ENCODE measurements at regions not wholly inside any gene's neighbourhood (a gene's known extent, or its start where the extent isn't known, plus 50 kb on each side); places are given as distances from the start of the nearest gene placed in this dataset.

DNA sequence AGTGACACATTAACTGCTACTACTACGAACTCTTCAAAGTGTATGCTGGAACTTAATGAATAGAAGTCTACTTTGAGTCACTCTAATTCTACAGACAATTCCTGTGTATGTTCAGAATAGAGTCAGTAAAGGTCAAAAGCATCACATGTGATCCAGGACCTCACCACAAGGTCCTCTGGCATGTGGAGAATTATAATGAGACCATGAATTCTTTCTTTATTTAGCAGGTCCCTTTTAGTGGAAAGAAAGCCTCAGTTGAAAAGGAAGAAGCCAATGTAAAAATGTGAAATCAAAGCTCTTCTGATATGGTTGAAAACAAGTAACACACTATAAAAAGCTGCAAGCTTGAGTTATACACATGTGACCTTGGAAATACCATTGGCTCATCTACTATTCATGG, 1612.1 kb upstream of the GOT2 start:
- 74 to 88% methylated on average over 1 of the region's 1 CpG for WGBS, 2 donors
- Histone ChIP-seq H3K27me3 (no peaks in the 10 kb centered on the region), H3K4me3 (no peak overlapping the region), H3K9me3 (no peaks in the 10 kb centered on the region), H3K27ac (no peak overlapping the region), H3K4me1 (no peaks in the 10 kb centered on the region), H3K36me3 (no peaks in the 10 kb centered on the region)
- DNase-seq (no peak), ATAC-seq (ENCODE audit: low FRiP score in 2 of 2) (no peak)
- TF ChIP-seq, protein P1, sequence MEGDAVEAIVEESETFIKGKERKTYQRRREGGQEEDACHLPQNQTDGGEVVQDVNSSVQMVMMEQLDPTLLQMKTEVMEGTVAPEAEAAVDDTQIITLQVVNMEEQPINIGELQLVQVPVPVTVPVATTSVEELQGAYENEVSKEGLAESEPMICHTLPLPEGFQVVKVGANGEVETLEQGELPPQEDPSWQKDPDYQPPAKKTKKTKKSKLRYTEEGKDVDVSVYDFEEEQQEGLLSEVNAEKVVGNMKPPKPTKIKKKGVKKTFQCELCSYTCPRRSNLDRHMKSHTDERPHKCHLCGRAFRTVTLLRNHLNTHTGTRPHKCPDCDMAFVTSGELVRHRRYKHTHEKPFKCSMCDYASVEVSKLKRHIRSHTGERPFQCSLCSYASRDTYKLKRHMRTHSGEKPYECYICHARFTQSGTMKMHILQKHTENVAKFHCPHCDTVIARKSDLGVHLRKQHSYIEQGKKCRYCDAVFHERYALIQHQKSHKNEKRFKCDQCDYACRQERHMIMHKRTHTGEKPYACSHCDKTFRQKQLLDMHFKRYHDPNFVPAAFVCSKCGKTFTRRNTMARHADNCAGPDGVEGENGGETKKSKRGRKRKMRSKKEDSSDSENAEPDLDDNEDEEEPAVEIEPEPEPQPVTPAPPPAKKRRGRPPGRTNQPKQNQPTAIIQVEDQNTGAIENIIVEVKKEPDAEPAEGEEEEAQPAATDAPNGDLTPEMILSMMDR (IDR thresholded peaks at IDR 0.05), result no peak
- no peak for TF ChIP-seq EP300 (IDR thresholded peaks at IDR 0.05)
- TF ChIP-seq POLR2A (IDR thresholded peaks at IDR 0.05), result no peak
- TF ChIP-seq POLR2AphosphoS5 (IDR thresholded peaks at IDR 0.05), result no peak

DNA sequence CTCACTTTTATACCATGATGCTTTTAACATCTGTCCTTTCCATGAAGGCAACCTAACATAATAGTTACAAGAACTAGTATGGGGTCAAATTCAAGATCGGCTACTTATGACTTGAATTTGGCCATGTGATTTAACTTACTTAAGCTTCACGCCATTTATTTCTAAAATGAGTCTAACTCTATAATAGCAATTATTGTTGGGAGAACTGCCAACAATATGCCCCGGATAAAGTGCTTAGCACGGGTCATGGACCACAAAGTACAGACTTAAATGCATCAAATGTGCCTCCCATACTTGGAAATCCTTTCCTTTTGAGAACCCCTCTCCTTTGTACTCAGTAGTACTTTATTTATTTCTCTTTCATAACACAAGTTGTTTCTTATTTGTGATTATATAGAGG, 1603.6 kb upstream of the GOT2 start:
- no peaks in the 10 kb centered on the region for H3K36me3 ChIP-seq
- WGBS, 2 donors, result 68 to 71% methylated on average over 4 of the region's 4 CpGs
- H3K9me3 ChIP-seq, result no peaks in the 10 kb centered on the region
- no peaks in the 10 kb centered on the region for H3K27me3 ChIP-seq
- DNase-seq (no peak), ATAC-seq (ENCODE audit: low FRiP score in 2 of 2) (no peak)
- H3K27ac ChIP-seq, result no peak overlapping the region
- no peaks in the 10 kb centered on the region for H3K4me1 ChIP-seq
- TF ChIP-seq, protein P1 (IDR thresholded peaks at IDR 0.05), result no peak
- TF ChIP-seq POLR2AphosphoS5 (IDR thresholded peaks at IDR 0.05) (no peak), POLR2A (IDR thresholded peaks at IDR 0.05) (no peak), EP300 (IDR thresholded peaks at IDR 0.05) (no peak)
- no peak overlapping the region for H3K4me3 ChIP-seq

DNA sequence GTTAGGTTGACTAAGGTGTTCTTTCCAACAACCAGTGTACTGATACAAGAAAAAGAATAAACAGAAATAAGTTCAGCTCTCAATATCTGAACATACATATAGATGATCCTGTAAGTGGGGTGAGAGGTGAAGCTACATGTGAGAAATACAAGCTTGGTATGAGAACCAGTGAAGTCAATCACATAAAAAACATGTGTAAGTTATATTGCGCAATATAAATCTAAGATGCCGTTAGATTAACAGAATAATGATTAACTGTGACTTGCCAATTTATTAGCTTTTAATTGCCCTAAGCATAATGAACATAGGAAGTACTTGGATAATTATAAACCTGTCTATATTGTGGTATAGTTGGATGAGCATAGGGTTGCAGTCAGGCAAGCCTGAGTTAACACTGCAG, 1597.1 kb upstream of the GOT2 start:
- Histone ChIP-seq H3K27me3 (no peaks in the 10 kb centered on the region), H3K4me3 (no peak overlapping the region), H3K27ac (no peak overlapping the region), H3K36me3 (no peaks in the 10 kb centered on the region), H3K9me3 (no peaks in the 10 kb centered on the region), H3K4me1 (no peaks in the 10 kb centered on the region)
- ATAC-seq (ENCODE audit: low FRiP score in 2 of 2) (no peak), DNase-seq (no peak)
- TF ChIP-seq, protein P1 (IDR thresholded peaks at IDR 0.05), result no peak
- TF ChIP-seq POLR2AphosphoS5 (IDR thresholded peaks at IDR 0.05) (no peak), POLR2A (IDR thresholded peaks at IDR 0.05) (no peak), EP300 (IDR thresholded peaks at IDR 0.05) (no peak)
- 38 to 59% methylated on average over 2 of the region's 2 CpGs for WGBS, 2 donors

DNA sequence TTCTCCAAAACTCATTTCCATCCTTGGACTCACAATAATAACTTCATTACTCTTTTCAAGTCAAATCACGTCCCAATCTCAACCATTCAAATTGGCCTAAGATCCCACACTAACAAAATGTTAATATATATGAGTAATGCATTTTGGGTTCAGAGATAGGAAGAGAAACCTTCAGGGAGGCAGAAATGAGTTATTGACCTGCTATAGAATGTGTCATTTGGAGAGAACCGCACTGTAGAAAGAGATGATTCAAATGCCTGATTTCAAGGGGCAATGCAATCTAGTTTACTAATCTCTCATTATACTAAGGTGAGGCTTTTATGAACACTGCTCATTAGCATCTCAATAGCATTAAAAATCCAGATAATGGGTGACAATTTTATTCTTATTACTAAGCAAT, 1595.0 kb upstream of the GOT2 start:
- Histone ChIP-seq H3K4me1 (no peaks in the 10 kb centered on the region), H3K27me3 (no peaks in the 10 kb centered on the region), H3K27ac (no peak overlapping the region), H3K9me3 (no peaks in the 10 kb centered on the region), H3K36me3 (no peaks in the 10 kb centered on the region), H3K4me3 (no peak overlapping the region)
- DNase-seq (no peak), ATAC-seq (ENCODE audit: low FRiP score in 2 of 2) (no peak)
- 93 to 96% methylated on average over 2 of the region's 2 CpGs for WGBS, 2 donors
- TF ChIP-seq POLR2A (IDR thresholded peaks at IDR 0.05), result no peak
- no peak for TF ChIP-seq EP300 (IDR thresholded peaks at IDR 0.05)
- TF ChIP-seq POLR2AphosphoS5 (IDR thresholded peaks at IDR 0.05), result no peak
- TF ChIP-seq, protein P1 (IDR thresholded peaks at IDR 0.05), result no peak

DNA sequence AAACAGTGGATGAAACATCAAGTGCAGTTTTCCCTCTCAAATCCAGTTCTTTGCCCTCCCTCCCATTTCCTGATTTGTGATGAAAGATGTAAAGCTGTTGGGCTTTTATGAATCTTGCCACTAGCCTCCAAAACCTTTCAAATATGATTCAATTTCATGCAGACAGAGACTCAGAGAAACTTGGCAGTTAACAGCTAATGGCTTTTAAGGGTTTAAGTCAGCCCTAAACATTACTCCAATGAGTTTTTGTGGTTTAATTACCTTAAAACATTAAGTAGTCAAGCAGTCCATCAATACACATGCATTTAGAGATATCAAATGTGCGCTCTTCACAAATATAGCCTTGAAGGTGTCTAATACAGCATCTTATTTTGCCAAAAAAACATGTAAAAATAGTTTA, 1594.0 kb upstream of the GOT2 start:
- no peaks in the 10 kb centered on the region for H3K9me3 ChIP-seq
- TF ChIP-seq POLR2AphosphoS5 (IDR thresholded peaks at IDR 0.05), result no peak
- TF ChIP-seq POLR2A (IDR thresholded peaks at IDR 0.05), result no peak
- TF ChIP-seq EP300 (IDR thresholded peaks at IDR 0.05), result no peak
- TF ChIP-seq, protein P1 (IDR thresholded peaks at IDR 0.05), result no peak
- no peak overlapping the region for H3K27ac ChIP-seq
- no peaks in the 10 kb centered on the region for H3K36me3 ChIP-seq
- no peak for ATAC-seq (ENCODE audit: low FRiP score in 2 of 2)
- no peak overlapping the region for H3K4me3 ChIP-seq
- no peaks in the 10 kb centered on the region for H3K27me3 ChIP-seq
- no peak for DNase-seq
- WGBS, 2 donors, result 85 to 92% methylated on average over 1 of the region's 1 CpG
- no peaks in the 10 kb centered on the region for H3K4me1 ChIP-seq

Measured in upper lobe of left lung (tissue), 6 donors.